ENCODE measurements at regions not wholly inside any gene's neighbourhood (a gene's known extent, or its start where the extent isn't known, plus 50 kb on each side); places are given as distances from the start of the nearest gene placed in this dataset.

GRCh38 chr1:25146451-25146855, 85.8 kb downstream of the SYF2 start:
- DNase-seq (ENCODE audit: low read depth, low spot score), result no peak

DNA sequence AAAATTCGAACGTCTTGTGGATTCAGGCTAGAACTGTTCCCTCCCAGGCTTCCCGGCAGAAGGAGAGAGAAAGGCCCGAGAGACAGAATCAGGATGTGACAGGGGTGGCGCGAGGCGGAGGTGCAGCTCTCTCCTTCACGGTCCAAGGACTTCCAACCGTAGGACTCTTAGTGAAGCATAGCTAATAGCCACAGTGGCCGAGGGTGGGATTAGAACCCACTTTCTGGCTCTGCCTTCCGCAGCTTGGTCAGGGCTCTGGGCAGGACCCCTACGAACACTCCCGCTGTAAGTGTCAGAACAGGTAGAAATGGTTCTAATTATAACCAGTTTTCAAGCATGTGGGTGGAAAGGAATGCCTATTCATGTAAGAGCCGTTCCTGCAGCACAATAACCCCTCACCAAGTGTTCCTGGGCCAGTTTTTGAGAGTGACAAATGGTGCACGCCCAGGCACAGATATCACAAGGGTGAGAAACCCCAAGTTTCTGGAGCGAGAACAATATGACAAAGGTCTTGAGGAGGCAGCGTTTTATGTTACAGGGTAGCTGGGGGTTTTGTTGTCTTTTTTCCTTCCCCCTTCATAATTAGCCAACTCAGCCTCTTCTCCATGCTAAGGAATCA, 86.4 kb downstream of the SYF2 start:
- ChIA-PET POLR2A (no interaction called here), CTCF (interaction anchor here (1.3 kb wide), 1 partner anchor 60 kb away, joined by 4 read pairs; no protein-coding TSS in a partner anchor)
- DNase-seq (ENCODE audit: low read depth, low spot score), result no peak
- no peak overlapping the region for H3K4me3 ChIP-seq (ENCODE audit: low read depth, low read length)
- TF ChIP-seq CTCF (IDR thresholded peaks at IDR 0.05; ENCODE audit: insufficient read depth, low read length, missing control alignments), result no peak

More at GRCh38 chr1:25146451-25146855, 85.8 kb downstream of the SYF2 start:
- no peak overlapping the region for H3K4me3 ChIP-seq (ENCODE audit: low read depth, low read length)
- ChIA-PET POLR2A (no interaction called here), CTCF (interaction anchor here (1.3 kb wide), 1 partner anchor 59 kb away, joined by 4 read pairs; no protein-coding TSS in a partner anchor)
- TF ChIP-seq CTCF (IDR thresholded peaks at IDR 0.05; ENCODE audit: insufficient read depth, low read length, missing control alignments), result no peak

DNA sequence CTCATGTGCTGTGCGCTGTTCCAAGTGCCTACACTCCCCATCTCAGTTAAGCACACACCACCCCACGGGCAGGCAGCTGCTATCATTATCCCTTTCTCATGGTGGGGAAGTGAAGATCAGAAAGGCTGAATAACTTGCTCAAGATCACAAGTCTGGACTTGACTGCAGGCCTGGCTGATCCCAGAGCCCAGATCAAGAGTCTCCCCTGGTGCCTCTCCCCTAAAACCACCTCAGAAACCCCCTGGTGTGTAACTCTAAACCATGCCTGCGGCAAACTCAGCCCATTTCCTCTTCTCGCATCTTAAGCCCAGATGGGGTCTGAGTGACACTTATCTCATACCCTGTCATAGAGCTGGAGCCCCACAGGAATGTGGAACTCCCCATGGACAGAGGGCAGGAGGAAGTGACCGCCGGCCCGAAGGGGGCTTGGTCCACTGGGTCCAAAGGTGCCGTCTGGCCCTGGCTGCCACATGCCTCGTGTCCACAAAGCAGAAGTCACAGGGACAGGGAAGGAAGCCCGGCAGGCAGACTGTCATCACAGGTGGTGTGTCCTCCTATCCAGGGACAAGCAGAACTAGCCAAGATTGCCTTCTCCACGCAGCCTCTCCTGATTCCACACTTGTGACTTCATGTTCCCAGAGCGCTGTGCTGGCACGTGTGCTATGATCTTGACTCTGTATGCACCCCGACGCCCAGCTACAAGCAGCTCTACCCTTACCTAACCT, 92.1 kb downstream of the SYF2 start:
- ChIA-PET POLR2A (no interaction called here), CTCF (interaction anchor here (2.2 kb wide), 1 partner anchor 208 kb away, joined by 5 read pairs; no protein-coding TSS in a partner anchor)
- DNase-seq (ENCODE audit: low read depth, low spot score), result no peak
- no peak for TF ChIP-seq CTCF (IDR thresholded peaks at IDR 0.05; ENCODE audit: insufficient read depth, low read length, missing control alignments)
- no peak overlapping the region for H3K4me3 ChIP-seq (ENCODE audit: low read depth, low read length)

DNA sequence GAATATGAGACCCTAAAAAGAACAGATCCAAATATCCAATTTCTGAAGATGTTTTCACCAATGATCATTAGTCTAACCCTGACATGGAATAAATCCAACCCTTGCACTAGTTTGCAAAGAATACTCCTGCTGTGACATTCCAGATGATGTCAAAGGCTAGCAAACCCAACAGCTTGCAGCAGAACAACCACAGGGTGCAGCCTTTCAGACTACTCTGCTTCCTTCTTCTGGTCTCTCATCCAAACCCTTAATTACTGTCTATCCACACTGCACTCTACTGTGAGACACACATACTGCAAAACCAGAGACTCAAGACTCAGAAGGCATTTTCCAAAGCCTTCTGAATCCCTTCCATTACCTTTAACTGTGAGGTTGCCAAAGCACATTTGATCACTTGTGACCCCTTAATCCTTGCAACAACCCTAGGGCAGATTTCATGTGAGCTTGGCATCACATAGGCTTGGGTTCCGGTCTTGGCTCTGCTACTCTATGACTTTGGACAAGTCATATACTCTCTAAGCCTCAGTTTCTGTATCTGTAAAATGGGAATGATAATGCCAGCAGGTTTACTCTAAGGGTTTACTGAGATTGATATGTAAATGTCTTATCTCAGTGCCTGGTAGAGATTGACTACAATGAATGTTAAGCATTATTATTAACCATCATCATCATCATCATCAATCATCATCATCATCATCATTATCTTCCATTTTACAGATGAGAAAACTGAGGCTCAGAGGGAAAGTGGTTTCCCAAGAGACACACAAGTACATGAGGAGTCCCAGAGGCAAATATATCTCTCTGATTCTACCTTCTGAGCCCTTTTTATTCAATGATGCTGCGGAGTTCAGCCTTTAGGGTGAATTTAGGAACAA, 94.5 kb downstream of the SYF2 start:
- no peak for DNase-seq (ENCODE audit: low read depth, low spot score)
- no peak overlapping the region for H3K4me3 ChIP-seq (ENCODE audit: low read depth, low read length)
- TF ChIP-seq CTCF (IDR thresholded peaks at IDR 0.05; ENCODE audit: insufficient read depth, low read length, missing control alignments), result no peak
- ChIA-PET POLR2A (no interaction called here), CTCF (interaction anchor here (1.0 to 2.2 kb wide), 3 partner anchors 11 to 205 kb away, joined by 4 to 5 read pairs (median 4); no protein-coding TSS in a partner anchor)

DNA sequence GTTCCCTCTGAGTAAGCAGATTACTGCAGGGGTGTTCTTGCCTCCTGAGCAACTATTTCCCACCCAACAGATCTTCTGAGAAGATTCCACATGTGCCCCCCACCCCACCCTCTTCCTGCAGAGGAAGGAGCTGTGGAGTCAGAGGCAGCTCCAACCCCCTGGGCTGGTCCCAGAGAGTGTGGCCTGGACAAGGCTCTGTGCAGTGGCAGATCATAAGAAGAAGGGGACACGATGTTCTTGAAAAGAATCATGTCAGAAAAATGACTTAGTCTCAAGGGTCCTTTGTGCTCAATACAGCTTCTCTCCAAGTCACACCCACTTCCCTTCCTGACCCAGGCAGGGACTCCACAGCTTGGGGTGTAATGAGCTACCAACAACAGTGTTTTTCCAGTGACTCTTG, 95.2 kb downstream of the SYF2 start:
- DNase-seq (ENCODE audit: low read depth, low spot score), result no peak
- no peak overlapping the region for H3K4me3 ChIP-seq (ENCODE audit: low read depth, low read length)
- no peak for TF ChIP-seq CTCF (IDR thresholded peaks at IDR 0.05; ENCODE audit: insufficient read depth, low read length, missing control alignments)
- ChIA-PET CTCF (interaction anchor here (1.1 kb wide), 1 partner anchor 12 kb away, joined by 4 read pairs; no protein-coding TSS in a partner anchor), POLR2A (no interaction called here)

All from AG04449 (cell line).